Kidney epithelial cell (primary cell): ENCODE measurements at regions not wholly inside any gene's neighbourhood (a gene's known extent, or its start where the extent isn't known, plus 50 kb on each side); places are given as distances from the start of the nearest gene placed in this dataset.

Experiments used
- DNase-seq: peaks from one replicate; pipeline ENCODE4 v3.0.0-alpha.2; 2010; ENCODE audit warnings: low read depth
- H3K27me3 ChIP-seq: 2 replicates; pipeline ENCODE4 v1.6.0; 2011; ENCODE audit warnings: low read length; ENCODE audit not compliant: control insufficient read depth, insufficient read depth
- H3K36me3 ChIP-seq: 2 replicates; pipeline ENCODE4 v1.5.1; 2011; ENCODE audit warnings: low read length; ENCODE audit not compliant: control insufficient read depth, insufficient read depth
- H3K4me3 ChIP-seq: 2 replicates; pipeline ENCODE4 v1.5.1; 2011; ENCODE audit warnings: low read depth, mild to moderate bottlenecking, control low read depth, low read length
- CTCF ChIP-seq: IDR thresholded peaks from 2 replicates; pipeline ENCODE4 v1.5.1; 2011; ENCODE audit warnings: mild to moderate bottlenecking, moderate library complexity, low read length, control low read depth, inconsistent platforms; ENCODE audit not compliant: insufficient read depth, poor library complexity, severe bottlenecking

GRCh38 chr16:74202009-74202408 is 94.6 kb upstream of the PSMD7 start:
- TF ChIP-seq CTCF = no peak
- no peak overlapping the region for H3K4me3 ChIP-seq
- H3K36me3 ChIP-seq = no peaks in the 10 kb centered on the region
- no peak for DNase-seq
- H3K27me3 ChIP-seq = no peaks in the 10 kb centered on the region

- Histone ChIP-seq H3K27me3 (no peaks in the 10 kb centered on the region), H3K4me3 (no peak overlapping the region), H3K36me3 (no peaks in the 10 kb centered on the region)
- no peak for TF ChIP-seq CTCF
- no peak for DNase-seq
Observed at GRCh38 chr16:74201576-74201975, 95.0 kb upstream of the PSMD7 start.

GRCh38 chr16:74200921-74201320 is 95.7 kb upstream of the PSMD7 start:
- Histone ChIP-seq H3K4me3 (no peak overlapping the region), H3K27me3 (no peaks in the 10 kb centered on the region), H3K36me3 (no peaks in the 10 kb centered on the region)
- no peak for DNase-seq
- no peak for TF ChIP-seq CTCF

- TF ChIP-seq CTCF = no peak
- no peak for DNase-seq
- Histone ChIP-seq H3K27me3 (no peaks in the 10 kb centered on the region), H3K36me3 (no peaks in the 10 kb centered on the region), H3K4me3 (no peak overlapping the region)
Observed at GRCh38 chr16:74199842-74200124, 96.8 kb upstream of the PSMD7 start.

GRCh38 chr16:74199066-74199841 is 97.4 kb upstream of the PSMD7 start:
- H3K27me3 ChIP-seq = no peaks in the 10 kb centered on the region
- DNase-seq = no peak
- H3K36me3 ChIP-seq = no peaks in the 10 kb centered on the region
- H3K4me3 ChIP-seq = no peak overlapping the region
- TF ChIP-seq CTCF = no peak

GRCh38 chr16:74192281-74192797 is 104.3 kb upstream of the PSMD7 start:
- Histone ChIP-seq H3K4me3 (no peak overlapping the region), H3K27me3 (no peaks in the 10 kb centered on the region), H3K36me3 (no peaks in the 10 kb centered on the region)
- no peak for DNase-seq
- no peak for TF ChIP-seq CTCF
